Activated gamma-delta T cell treated with Interleukin-2 at 50 U/mL for 16 hours (primary cell): ENCODE measurements at regions not wholly inside any gene's neighbourhood (a gene's known extent, or its start where the extent isn't known, plus 50 kb on each side); places are given as distances from the start of the nearest gene placed in this dataset.
"Not testable (repeated sequence)": the region's sequence is repeated elsewhere in the genome, so short reads cannot be mapped to it uniquely, and the experiment has no call there.

Experiments
- DNase-seq: peaks from one replicate; pipeline ENCODE4 v3.0.0-alpha.2; 2020

- DNase-seq: no peak
Observed at GRCh38 chr2:13768274-13768673, 864.2 kb upstream of the LRATD1 start.

DNA sequence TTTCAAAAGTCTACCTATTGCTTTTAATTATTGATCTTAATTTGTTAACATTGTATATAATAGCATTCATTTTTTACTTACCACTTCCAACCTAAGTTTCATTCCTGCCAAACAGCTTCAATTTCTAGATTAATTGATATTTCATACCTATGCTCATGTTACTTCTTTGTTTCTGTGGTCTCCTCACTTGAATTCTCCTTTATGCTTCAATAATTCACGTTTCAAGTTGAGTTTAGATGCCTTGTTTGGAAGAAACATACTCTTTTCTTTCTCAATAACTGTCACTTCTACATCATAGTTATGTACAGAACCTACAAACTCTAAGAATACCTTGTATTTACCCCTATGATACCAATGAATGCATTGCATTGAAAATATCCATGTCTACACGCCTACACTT, 862.2 kb upstream of the LRATD1 start:
- no peak for DNase-seq

GRCh38 chr2:13779996-13780395, 852.5 kb upstream of the LRATD1 start:
- DNase-seq: no peak

- no peak for DNase-seq
Observed at GRCh38 chr2:13791019-13791547, 841.4 kb upstream of the LRATD1 start.

- DNase-seq: no peak
Observed at GRCh38 chr2:13806539-13806938, 826.0 kb upstream of the LRATD1 start.

DNA sequence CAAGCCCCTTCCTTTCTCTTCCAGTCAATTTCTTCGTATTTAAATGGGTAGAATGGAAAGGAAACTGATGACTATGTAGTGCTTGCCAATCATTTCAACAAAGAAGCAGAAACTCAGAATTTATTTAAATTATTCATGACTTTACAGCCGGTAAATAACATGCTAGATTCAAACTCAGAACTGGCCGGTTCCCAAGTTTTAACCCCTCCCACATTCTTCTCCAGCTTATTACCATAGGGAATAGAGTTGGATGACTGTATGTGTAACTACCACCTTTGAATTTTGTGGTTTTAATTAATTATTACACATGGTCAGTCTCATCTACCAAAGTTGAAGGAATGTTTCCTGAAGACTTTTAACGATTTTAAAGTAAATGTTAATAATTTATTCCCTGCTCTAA, 819.3 kb upstream of the LRATD1 start:
- no peak for DNase-seq

DNA sequence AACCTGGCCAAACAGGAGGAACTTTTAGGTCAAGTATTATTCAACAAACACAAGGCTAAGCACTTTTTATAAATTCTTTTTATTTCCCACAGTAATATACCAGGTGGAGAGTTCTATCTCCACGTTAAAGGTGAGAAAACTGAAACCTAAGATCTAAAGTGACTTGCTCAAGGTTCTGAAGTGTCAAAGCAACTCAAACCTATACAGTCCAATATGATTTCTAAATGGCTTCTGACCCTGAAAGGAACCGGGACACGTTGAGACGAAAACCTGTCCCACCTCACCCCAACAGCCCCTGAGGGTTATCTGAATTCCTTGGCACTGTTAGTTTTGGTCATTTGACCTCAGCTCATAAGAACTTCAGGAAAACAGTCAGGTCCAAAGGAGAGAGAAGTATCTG, 814.5 kb upstream of the LRATD1 start:
- no peak for DNase-seq

GRCh38 chr2:13819896-13820295, 812.6 kb upstream of the LRATD1 start:
- DNase-seq: no peak

DNA sequence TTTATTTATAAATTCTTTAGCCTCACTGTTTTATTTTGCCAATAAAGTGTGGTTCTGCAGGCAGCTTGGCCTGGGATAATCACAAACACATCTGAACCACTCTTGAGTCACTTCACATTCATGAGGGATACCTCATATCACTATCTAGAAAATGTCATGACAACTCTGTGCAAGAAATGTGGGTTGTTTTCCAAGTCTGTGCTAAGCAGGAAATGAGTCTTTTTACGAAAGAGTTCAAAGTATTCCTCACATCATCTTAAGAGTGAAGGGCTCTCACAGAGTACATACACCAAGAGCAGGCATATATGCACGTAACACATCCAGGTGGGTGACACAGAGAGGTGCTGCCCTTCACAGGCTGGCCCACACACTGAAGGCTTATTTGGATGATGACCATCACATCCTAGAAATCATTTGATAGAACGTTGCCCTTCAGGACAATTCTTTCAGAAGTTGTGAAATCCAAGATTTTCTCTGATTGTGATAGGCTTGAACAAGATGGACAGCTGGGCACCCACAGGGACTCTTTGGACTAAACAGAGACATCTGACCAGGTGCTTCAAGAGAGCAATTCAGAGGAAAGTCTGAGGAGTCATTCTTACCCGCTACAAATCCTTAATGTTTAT, 811.1 kb upstream of the LRATD1 start:
- no peak for DNase-seq

DNA sequence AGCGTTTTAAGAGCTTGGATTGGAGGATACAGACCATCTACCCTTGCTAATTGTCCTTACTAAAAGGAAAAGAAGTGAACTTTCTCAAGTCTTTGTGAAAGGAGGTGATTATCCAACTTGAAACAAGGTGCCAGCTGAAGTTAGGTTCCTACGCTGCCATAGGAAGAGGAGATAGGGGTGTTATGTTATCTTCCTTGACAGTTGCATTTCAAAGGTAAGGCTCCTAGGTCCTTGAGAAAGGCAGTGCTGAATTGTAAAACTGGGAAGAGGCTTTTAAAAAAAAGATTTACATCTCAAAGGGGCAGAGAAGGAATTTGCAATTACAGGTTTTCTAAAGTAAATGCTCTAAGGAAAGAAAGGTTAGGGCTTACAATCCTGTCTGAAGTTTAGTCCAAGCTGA, 810.2 kb upstream of the LRATD1 start:
- no peak for DNase-seq

GRCh38 chr2:13826314-13826853, 806.1 kb upstream of the LRATD1 start:
- DNase-seq: no peak

GRCh38 chr2:13858626-13859025, 773.9 kb upstream of the LRATD1 start:
- no peak for DNase-seq

- DNase-seq: not testable (repeated sequence)
Observed at GRCh38 chr2:13868275-13868674, 764.2 kb upstream of the LRATD1 start.

GRCh38 chr2:13876491-13877037, 756.0 kb upstream of the LRATD1 start:
- no peak for DNase-seq

DNA sequence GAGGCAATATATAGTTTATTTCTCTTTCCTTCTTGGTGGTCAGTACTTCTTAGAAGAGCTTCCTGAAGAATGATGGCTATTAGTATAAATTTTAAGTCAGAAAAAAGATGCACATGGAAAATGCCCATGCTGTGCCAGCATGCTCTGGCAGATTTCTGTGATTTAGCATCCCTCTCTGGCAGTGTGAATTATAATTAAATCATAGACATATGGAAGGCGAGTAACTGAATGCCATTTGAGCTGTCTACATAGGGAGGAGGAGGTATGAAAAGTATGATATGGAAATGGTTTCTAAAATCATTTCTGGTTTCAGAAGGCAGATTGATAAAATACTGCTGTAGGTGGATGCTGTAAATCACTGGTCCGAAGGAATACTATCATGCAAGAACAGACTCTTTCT, 754.9 kb upstream of the LRATD1 start:
- DNase-seq: no peak

- DNase-seq: no peak
Observed at GRCh38 chr2:13884291-13884976, 748.1 kb upstream of the LRATD1 start.

DNA sequence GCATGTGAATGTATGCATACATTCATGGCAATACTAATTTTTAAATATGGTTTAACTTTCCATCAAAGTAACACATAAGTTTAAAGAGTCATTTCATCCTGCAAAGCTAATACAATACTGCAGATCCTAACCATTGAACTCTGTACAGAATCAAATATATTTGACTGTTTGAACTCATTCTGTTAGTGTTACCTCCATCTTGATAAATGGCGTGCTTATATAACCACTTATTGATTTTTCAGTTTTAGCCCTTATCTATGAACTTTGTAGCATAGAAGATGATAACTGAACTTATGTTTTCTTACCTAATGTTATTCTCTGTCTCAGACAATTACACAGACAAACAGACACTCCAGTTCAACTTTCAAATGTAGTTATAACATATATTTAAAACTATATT, 731.0 kb upstream of the LRATD1 start:
- DNase-seq: no peak

DNA sequence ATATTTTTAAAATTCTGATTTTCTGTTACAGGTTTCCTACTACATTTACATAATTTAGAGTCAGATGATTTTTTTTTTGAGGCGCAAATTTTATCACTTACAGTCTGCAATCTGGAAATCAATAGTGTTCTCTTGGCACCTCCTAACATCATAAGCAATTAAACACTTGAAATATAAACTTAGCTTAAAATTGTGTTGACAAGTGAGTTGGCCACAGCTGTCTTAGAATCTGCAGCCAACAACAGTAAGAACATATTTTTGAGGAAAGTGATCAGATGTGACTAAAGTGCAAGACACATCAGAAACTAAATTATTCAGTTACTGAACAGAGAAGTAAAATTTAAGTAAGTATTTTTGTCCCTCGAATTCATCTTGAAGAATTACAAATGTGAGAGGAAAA, 726.7 kb upstream of the LRATD1 start:
- no peak for DNase-seq

GRCh38 chr2:13916066-13916465, 716.5 kb upstream of the LRATD1 start:
- no peak for DNase-seq

DNA sequence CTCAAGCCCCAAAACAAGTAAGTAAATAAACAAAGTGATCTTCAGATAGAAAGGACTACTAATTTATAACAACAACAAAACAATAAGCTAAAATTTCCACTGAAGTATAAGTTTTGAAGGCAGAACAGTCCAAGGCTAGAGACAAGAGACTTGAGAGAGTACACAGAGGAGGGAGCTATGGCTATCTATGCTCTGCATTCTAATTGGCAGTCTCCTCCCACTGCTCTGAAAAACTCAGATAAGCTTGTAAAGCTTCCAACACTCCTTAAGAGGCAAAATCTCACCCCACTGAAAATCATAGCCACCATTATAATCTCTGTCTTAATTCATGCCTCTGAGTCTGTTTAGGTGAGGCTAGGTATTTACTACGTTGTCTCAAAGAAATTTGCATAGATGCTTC, 714.6 kb upstream of the LRATD1 start:
- DNase-seq: no peak

GRCh38 chr2:13919981-13920382, 712.5 kb upstream of the LRATD1 start:
- DNase-seq: no peak

DNA sequence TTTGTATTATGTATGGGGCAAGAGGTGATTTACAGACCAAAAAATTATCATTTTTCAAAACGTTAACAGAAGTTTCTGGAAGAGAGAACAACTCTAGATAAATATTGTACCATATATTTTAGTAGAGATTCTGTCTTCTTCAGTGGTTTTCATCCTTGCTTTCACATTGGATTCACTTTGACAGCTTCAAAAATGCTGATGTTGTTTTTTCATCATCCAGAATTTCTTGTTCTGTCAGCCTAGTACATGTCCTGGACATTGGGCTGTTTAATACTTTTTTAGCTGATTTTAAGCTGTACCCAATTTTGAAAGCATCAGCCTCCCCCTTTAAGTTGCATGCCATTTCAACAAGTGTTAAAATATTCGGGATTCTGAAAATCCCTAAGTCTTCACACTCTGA, 711.3 kb upstream of the LRATD1 start:
- DNase-seq: no peak

GRCh38 chr2:13923823-13924222, 708.7 kb upstream of the LRATD1 start:
- no peak for DNase-seq

DNA sequence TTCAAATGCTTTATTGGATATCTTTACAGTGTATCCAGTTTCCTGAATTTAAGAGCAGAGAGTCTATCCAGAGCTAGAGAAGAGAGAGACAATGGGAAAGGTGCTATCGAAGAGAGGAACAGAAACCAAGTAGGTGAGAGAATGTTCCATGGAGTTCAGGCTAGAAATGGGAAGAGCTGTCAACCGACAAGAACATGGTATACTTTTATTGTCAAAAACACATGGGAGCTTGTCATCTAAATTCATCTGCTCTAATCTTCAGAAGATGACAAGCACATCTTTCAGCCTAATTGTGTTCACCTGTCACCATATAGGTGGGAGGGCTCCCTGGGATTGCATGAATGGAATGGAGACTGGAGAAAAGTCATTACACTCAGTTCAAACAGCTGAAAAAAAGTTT, 690.4 kb upstream of the LRATD1 start:
- no peak for DNase-seq
